HG03025 (cell line): ENCODE measurements at regions not wholly inside any gene's neighbourhood (a gene's known extent, or its start where the extent isn't known, plus 50 kb on each side); places are given as distances from the start of the nearest gene placed in this dataset.
"Not testable (repeated sequence)": the region's sequence is repeated elsewhere in the genome, so short reads cannot be mapped to it uniquely, and the experiment has no call there.

Source experiments
- ATAC-seq: cut with Tn5 transposase; IDR thresholded peaks from one replicate; pipeline ENCODE4 v1.9.1; 2021; ENCODE audit warnings: mild to moderate bottlenecking, moderate library complexity; ENCODE audit not compliant: unreplicated experiment, low FRiP score

DNA sequence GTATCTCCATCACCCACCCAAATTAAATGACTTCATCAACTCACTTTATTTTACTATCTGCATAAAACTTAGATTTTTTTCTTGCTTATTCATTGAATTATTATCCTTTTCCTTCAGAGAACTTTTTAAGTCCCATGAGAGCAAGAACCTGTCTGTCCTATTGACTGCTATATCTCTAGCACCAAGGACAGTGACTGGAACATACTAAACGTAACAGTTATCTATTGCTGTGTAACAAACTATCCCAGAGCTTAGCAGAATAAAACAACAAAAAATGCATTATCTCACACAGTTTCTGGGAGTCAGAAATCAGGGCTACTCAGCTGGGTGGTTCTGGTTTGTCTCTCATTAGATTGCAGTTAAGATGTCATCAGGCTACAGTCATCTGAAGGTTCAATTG is 401.7 kb upstream of the AUTS2 start:
- no peak for ATAC-seq

DNA sequence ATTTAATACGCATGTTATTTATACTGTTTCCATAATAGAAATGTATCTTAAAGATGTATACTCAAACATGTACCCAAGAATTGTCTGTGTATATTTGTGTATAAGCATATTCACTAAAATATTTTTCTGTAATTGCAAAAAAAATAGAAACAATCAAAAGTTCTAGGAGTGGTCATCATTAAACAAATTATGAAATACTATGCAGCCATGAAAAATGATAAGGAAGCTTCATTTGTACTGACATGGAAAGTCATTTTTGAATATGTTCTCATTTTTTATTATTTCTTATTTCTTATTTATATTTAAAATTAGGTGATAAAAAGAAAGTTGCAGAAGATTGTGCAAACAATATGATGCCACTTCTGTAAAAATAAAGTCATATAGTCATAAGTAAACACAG is 400.0 kb upstream of the AUTS2 start:
- ATAC-seq = no peak

DNA sequence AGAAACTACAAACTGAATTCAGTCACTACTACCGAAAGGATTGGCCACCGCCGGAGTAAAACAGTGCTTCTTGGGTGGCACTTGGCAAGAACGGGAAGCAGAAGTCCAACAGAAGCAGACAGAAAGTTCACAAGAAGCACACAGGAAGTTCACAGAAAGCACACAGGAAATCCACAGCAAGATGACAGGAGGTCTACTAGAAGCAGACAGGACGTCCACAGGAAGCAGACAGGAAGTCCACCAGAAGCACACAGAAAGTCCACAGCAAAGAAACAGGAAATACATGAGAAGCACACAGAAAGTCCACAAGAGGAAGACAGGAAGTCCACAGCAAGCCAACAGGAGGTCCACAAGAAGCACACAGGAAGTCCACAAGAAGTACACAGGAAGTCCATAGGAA is 399.2 kb upstream of the AUTS2 start:
- ATAC-seq = no peak

DNA sequence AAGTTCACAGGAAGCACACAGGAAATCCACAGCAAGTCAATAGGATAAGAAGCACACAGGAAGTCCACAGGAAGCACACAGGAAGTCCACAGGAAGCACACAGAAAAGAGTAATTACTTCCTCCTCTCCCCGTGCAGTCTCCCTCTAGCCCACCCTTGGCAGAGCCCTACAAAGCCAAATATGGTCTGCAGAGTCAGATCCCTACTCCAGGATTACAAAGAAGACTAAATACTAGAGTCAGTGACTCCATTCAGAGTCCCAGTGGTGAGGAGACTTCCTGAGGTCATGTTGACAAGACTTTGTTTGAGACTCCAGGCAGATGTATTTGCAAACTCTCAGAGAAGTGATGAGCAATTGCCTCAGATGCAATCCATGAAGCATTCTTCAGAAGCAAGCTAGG is 398.6 kb upstream of the AUTS2 start:
- no peak for ATAC-seq

DNA sequence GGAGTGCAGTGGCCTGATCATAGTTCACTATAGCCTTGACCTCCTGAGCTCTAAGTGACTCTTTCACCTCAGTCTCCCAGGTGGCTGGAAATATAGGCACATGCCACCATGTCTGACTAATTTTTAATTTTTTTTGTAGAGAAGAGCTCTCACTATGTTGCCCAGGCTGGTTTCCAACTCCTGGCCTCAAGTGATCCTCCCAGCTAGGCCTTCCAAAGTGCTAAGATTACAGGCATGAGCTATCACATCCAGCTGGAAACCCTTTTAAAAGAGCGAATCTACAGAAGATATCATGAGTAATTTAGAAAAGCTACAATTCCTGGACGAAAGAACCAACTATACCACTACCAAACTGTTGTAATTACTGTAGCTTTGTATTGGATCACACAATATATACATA is 394.4 kb upstream of the AUTS2 start:
- ATAC-seq = no peak

DNA sequence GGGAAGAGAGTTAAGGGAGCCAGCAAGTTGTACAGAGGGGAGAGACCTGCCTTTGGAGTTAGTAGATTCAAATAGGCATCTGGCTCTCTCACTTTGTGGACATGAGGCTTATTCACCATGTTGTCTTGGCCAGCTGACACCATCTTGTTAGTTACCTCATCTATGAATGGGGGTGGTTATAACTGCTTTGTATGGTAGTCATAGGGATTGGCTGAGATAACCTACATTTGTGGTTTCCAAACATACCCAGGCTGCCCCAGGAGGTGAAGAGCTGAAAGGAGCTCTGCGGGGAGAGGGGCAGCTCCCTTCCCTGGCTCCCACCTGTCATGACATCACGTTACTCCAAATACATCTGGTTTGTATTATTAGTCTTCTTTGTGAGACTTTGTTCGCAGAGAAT is 393.3 kb upstream of the AUTS2 start:
- ATAC-seq = no peak

DNA sequence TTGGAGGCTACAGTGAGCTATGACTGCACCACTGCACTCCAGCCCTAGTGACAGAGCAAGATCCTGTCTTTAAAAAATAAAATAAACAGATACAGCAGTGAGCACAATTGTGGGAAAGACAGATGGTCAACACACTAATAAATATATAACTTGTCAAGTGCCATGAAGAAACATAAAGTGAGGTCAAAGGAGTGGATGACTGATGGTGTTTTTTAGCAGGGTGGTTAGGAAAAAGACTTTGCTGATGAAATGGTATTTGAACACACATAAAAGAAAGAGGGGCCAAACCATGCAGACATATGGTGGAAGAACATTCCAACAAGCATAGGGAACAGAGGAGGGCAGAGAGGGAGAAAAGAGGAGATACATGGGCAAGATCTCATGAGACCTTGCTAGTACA is 392.7 kb upstream of the AUTS2 start:
- no peak for ATAC-seq

DNA sequence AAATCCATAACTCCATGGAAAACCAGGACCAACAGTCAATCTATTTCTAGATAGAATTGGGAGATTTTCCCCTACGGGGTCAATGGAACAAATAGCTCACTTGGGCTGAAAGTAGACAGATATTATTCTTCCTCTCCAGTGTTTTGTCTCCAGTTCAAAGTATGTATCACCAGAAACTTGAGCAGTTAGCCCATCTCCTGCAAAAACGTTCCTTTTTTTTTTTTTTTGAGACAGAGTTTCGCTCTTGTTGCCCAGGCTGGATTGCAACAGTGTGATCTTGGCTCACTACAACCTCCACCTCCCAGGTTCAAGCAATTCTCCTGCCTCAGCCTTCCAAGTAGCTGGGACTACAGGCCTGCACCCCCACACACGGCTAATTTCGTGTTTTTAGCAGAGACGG is 390.0 kb upstream of the AUTS2 start:
- no peak for ATAC-seq

DNA sequence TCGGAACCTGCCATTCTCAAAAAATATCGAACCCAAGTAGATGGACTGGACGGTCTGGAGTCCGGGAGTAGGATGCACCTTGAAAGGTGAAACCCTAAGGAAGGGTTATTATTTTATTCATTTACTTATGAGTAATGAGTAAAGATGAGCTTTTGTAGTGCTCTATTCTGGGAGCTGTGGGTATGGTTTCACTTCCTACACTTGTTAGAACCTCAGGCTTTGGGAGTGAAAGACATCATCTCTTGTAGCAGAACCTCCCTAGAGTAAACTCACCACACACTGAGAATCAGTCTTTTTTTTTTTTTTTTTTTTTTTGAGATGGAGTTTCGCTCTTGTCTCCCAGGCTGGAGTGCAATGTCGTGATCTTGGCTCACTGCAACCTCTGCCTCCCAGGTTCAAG is 389.4 kb upstream of the AUTS2 start:
- no peak for ATAC-seq

DNA sequence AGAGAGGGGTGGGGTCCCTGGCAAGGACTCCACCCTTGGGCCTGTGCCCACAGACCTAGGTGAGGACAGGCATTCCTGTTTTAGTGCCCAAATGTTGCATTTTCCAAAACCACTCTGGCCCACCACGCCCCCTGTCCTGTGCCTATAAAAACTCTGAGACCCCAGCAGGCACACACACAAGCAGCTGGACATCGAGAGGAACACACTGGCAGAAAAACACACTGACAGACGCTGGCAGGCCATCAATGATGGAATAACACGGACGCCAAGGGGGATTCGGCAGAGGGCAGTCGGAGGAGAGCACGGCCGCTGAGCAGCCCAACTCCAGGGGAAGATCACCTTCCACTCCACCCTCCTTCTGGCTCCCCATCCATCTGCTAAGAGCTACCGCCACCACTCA is 386.9 kb upstream of the AUTS2 start:
- no peak for ATAC-seq

DNA sequence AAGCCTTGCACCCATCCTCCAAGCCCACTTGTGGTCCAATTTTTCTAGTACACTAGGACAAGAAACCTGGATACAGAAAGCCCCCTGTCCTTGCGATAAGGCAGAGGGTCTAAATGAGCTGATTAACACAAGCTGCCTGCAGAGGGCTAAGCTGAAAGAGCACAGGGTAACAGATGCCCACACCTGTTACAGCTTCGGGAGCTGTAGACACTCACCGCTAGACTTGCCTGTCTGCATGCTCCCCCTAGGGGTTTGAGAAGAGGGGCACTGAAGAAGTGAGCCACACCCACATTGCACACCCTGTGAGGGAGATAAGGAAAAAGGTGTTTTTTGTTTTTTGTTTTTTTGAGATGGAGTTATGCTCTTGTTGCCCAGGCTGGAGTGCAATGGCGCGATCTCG is 386.5 kb upstream of the AUTS2 start:
- no peak for ATAC-seq

DNA sequence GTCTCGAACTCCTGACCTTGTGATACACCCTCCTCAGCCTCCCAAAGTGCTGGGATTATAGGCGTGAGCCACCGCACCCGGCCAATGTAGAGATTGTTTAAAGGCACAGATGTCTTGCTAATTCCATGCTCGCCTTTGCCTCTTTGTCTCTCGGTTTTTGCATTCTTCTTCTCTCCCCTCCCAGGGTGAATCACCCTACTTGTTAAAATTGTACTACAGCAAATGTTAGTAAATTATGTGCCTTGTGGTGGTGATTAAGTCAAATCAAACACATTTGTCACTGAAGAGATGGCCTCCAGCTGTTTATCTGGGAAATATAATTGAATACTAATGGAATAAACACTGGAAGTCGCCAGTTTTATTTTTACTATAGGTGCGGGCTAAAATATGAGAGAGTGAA is 384.4 kb upstream of the AUTS2 start:
- ATAC-seq = no peak

DNA sequence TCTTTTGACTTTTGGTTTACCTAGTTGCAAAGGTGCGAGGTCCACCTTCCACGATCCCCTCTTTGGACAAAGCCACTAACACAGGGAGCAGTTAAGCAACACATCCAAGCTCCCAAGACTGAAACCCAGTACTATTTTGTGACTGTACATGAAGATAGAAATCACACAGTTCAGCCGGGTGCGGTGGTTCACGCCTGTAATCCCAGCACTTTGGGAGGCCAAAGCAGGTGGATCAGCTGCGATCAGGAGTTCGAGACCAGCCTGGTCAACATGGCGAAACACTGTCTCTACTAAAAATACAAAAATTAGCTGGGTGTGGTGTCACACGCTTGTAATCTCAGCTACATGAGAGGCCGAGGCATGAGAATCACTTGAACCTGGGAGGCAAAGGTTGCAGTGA is 382.8 kb upstream of the AUTS2 start:
- not testable (repeated sequence) for ATAC-seq

DNA sequence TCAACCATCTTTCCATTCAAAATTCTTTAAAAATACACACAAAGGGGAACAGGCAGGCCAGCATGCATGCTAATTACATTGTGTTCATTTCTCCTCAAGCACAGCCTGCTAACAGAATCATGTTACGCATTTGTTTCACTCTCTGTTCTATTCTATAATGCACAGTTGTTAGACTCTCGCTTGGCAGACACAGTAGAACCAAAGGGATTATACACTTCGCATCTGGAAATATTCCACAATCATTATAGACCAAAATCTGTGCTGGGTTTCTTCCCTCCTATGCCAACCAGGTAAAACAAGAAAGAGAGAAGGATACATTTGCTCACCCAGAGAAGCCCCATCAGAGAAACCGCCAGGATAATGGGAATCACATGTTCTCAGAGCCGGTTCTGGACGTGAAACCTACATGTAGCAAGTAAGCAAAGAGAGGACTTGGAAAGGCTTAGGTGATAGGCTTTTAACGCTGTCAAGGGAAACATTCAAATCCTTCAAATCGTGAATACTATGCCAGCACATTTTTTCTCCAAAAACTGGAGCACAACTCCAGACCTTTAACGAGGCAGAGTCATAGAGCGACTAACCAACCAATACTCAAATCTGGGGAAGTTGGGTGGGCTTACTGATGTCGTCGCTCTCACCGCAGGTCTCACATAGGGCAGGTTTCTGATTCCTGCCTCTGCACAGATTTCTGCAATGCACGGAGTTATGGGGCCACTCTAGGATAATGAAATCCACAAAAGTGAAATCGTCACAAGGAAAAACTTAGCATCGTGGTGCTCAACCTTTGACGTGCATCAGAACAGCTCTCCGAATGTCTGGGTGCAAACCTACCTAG is 380.5 kb upstream of the AUTS2 start:
- no peak for ATAC-seq

DNA sequence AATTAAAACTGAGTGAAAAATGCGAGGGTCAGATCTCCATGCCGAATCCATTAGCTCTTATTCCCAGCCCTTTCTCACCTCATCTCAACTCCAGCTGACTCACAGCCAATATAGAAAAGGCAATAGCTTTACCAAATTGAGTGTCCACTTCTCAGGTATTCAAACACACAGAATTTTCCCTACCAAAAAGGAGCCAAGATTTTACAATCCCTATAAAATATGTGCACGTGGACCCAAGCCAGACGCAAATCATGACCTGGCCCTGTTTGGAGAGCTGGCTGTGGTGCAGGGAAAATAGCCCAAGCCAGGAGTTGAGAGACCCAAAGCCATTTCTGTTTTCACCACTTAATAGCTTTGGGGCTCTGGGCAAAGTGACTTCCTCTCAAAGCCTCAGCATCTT is 379.7 kb upstream of the AUTS2 start:
- no peak for ATAC-seq

DNA sequence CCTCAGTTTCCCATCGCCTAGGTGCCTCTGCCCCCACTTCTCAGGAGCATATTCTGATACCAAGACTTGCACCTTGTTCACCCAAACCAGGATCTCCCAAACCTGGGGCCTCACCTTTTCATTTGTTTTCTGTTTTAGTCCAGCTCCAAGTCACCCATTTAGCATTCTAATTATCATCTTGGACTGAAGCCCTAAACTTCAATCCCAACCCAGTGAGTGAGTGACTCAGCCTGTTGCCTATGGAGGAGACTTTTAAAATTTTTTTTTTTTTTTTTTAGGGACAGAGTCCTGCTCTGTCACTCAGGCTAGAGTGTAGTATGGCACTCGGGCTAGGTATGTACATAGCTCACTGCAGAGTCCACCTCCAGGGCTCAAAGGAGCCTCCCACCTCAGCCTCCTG is 378.9 kb upstream of the AUTS2 start:
- ATAC-seq = no peak

DNA sequence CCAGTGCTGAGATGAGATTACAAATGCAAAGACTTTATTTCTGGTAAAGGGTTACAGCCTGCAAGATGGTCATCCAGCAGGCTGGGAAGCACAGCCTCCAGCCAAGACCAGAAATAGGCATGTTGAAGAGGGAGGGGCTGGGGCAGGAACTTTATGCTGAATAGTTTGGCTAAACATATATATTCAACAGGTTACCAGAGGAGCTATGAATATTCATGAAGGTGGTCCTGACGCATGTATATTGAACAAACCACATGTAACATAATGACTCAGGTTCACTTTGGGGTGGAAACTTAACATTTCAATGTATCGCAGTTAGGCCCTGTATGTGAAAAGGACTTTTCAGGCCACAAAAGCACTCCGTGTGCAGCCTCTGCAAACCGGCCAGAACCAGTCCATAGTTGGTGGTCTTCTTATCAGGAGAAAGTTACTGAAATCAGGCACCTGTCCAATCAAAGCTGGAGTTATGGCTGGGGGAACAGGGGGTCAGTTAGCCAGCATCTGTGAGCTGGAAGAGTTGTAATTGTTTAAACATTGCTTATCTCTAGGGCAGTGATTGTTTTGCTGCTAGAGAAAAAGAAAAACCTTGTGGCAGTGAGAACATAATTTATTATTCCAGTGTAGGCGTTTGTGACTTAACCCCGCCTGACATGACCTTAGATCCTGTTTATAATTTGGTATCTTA is 372.9 kb upstream of the AUTS2 start:
- ATAC-seq = no peak

DNA sequence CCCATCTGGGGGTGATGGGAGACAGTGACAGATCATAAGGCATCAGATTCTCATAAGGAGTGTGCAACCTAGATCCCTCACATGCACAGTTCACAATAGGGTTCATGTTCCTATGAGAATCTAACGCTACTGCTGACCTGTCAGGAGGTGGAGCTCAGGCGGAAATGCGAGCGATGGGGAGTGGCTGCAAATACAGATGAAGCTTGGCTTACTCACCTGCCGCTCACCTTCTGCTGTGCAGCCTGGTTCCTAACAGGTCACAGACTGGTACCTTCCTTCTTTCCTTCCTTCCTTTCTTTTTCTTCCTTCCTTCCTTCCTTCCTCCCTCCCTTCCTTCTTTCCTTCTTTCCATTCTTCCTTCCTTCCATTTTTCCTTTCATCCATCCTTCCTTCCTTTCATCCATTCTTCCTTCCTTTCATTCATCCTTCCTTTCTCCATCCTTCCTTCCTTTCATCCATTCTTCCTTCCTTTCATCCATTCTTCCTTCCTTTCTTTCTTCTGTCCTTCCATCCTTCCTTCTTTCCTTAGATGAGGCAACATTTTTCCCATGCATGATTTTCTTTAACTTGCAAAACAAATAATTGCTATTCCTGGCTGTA is 370.0 kb upstream of the AUTS2 start:
- no peak for ATAC-seq

DNA sequence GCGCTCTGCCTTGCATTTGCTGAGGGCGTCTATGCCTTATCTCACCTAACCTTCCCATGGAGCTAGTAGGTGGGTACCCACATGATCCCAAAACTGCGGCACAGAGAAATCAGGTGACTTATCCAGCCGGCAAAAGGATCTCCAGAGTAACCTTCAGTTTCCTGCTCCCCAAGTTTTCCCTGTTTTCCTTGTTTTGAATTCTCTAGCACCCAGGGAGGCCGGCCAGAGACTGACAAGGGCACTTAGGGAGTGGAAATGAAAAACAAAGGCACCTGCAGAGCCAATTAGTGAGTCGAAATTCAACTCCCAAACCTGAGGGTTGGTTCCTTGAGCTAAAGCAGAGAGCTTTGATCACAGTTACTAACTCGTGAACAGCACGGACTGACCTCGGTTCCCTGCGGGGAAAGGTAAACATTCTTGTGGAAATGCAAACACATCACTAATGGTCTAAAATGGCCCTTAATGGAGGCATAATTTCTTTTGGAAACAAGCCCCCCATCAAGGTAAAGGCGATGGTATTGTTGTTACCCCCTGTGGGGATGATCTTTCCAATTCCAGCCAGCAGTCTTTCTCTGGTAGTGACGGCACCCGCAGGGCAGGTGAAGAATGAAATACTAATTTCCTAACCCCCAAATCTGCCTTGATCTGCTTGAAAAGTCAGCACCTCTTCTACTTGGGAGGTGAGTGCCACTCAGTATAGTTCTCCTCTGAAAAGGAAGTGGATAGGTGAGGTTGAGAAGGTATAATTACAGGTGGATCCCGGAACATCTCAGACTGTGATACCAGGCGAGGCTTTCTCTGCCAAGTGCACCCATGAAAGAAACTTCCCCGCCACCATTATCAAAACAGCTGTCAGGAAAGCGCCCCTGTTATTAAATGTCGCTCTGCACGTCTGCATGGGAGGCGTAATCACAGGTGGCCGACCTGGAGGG is 365.6 kb upstream of the AUTS2 start:
- ATAC-seq = no peak

DNA sequence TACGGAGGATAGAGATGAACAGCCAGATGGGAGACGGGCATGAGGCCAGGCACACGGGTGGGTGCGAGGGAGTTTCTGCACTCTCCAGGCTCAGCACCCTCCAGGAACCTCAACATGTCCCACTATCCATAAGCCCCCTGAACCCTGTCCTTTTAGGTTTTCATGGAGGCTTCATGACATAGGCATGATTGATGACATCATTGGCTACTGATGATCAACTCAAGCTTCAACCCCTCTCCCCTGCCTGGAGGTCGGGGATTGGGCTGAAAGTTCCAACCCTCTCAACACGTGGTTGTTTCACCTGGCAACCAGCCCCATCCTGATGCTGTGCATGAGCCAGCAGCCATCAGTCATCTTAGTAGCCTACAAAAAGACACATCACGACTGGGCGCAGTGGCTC is 360.7 kb upstream of the AUTS2 start:
- no peak for ATAC-seq

DNA sequence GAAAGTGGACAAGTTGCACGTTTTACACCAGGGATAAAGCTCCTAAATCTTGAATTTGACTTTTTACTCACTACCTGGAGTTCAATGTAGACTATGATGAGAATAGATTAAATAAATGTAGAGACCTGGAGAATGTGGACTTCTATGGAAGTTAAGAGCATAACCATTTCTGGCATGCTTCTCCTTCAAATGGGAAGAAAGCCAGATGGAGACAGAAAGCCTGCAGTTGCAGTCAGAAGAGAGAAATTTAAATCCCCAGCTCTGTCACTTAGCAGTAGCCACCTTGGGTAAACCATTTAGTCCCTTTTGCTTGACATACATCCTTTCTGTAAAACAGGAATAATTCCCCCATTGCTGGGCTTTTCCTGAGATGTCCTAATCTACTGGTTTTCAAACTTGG is 355.3 kb upstream of the AUTS2 start:
- no peak for ATAC-seq
